ENCODE measurements at regions not wholly inside any gene's neighbourhood (a gene's known extent, or its start where the extent isn't known, plus 50 kb on each side); places are given as distances from the start of the nearest gene placed in this dataset.

DNA sequence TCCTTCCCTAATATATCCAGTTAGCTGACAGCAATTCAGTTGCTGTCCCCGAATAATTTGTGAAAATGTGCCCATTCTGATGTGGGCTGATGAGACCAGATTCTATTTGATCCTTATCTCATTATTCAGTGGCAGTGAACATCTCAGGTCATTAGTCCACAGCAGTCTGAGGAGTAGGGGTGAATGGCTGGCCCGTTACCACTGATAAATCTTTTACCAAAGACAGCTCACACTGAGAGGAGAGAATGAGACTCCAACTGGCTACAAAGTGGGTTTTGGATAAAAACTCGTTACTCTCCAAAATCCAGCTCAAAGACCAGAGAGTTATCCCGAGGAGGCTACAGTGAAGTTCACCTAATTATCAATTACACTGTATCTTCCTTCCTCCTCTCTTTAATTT is 189.7 kb downstream of the TUSC7 start:
- no peaks in the 10 kb centered on the region for H3K4me1 ChIP-seq (replicated peaks in 1 of 2; ENCODE audit: control insufficient read depth in 2 of 2, insufficient read depth in 2 of 2, low read length in 2 of 2)
- no peaks in the 10 kb centered on the region for H3K79me2 ChIP-seq (ENCODE audit: control insufficient read depth, insufficient read depth, low read length)
- H3K27me3 ChIP-seq (ENCODE audit: control insufficient read depth in 2 of 2, insufficient read depth in 2 of 2, low read length in 2 of 2): no peaks in the 10 kb centered on the region
- no peaks in the 10 kb centered on the region for H3K9me3 ChIP-seq (replicated peaks; ENCODE audit: control insufficient read depth, insufficient read depth, low read depth, low read length)
- WGBS (ENCODE audit: insufficient coverage, low coverage, missing lambda C conversion rate): 0% methylated on average over 4 of the region's 4 CpGs
- FAIRE-seq (no peak), DNase-seq (ENCODE audit: extremely low read depth in 1 of 4, low spot score in 3 of 4) (no peak), ATAC-seq (no peak)
- ChIA-PET CTCF (ENCODE audit: low intra/inter-chr PET ratio) (no interaction called here), POLR2A (no interaction called here)
- no peak overlapping the region for H3K9ac ChIP-seq (ENCODE audit: insufficient read depth in 1 of 2, low read depth in 2 of 2, low read length in 2 of 2)
- TF ChIP-seq U2AF2 (optimal IDR thresholded peaks at IDR 0.05; ENCODE audit: low read depth, low read length): no peak
- no peak for TF ChIP-seq RBM22 (IDR thresholded peaks at IDR 0.05; ENCODE audit: low read depth, low read length, poor library complexity, severe bottlenecking)
- TF ChIP-seq NCOR1 (IDR thresholded peaks at IDR 0.05): no peak
- TF ChIP-seq, protein P1, sequence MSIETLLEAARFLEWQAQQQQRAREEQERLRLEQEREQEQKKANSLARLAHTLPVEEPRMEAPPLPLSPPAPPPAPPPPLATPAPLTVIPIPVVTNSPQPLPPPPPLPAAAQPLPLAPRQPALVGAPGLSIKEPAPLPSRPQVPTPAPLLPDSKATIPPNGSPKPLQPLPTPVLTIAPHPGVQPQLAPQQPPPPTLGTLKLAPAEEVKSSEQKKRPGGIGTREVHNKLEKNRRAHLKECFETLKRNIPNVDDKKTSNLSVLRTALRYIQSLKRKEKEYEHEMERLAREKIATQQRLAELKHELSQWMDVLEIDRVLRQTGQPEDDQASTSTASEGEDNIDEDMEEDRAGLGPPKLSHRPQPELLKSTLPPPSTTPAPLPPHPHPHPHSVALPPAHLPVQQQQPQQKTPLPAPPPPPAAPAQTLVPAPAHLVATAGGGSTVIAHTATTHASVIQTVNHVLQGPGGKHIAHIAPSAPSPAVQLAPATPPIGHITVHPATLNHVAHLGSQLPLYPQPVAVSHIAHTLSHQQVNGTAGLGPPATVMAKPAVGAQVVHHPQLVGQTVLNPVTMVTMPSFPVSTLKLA (conservative IDR thresholded peaks at IDR 0.05): no peak
- TF ChIP-seq RFX7 (CRISPR knock-in tag; IDR thresholded peaks at IDR 0.05): no peak
- no peak for TF ChIP-seq ZKSCAN1 (IDR thresholded peaks at IDR 0.05; ENCODE audit: low read depth, low read length)
- TF ChIP-seq SAP30 (IDR thresholded peaks at IDR 0.05; ENCODE audit: borderline replicate concordance, insufficient read depth, low read depth, low read length, poor library complexity, severe bottlenecking): no peak
- no peak for TF ChIP-seq NR4A1 (CRISPR knock-in tag; IDR thresholded peaks at IDR 0.05)
- no peak for TF ChIP-seq NR4A1 (tag; IDR thresholded peaks at IDR 0.05)
- TF ChIP-seq BDP1 (IDR thresholded peaks at IDR 0.05; ENCODE audit: insufficient read depth, insufficient read length): no peak
- no peak for TF ChIP-seq LEF1 (IDR thresholded peaks at IDR 0.05)
- no peak overlapping the region for H2AFZ ChIP-seq (ENCODE audit: low read depth, low read length)
- H3K36me3 ChIP-seq (ENCODE audit: control insufficient read depth, insufficient read depth, low read length): no peaks in the 10 kb centered on the region
- no peak overlapping the region for H3K4me3 ChIP-seq
- no peaks in the 10 kb centered on the region for H3K9me1 ChIP-seq (ENCODE audit: control insufficient read depth, insufficient read depth, low read length)
- H4K20me1 ChIP-seq (replicated peaks; ENCODE audit: control insufficient read depth, insufficient read depth, low read length): no peaks in the 10 kb centered on the region
- BruUV-seq (replicated peaks): no TSS peak
- in situ Hi-C loops (cut with MboI): no loop called here
- intact Hi-C loops (cut with micrococcal nuclease): no loop called here
- no peak overlapping the region for H3K4me2 ChIP-seq (ENCODE audit: insufficient read depth, low read length)
- H3K27ac ChIP-seq (ENCODE audit: extremely low read depth, low read depth, low read length): no peak overlapping the region

Data from K562 (cell line).